Natural killer cell (primary cell): ENCODE measurements at regions not wholly inside any gene's neighbourhood (a gene's known extent, or its start where the extent isn't known, plus 50 kb on each side); places are given as distances from the start of the nearest gene placed in this dataset.

Experiments used
- ATAC-seq, 3 donors: fragments of 150-1000 bp in 2 of 3; fragments of 200-7000 bp in 1 of 3; cut with Tn5 transposase; 1 replicate in 1 of 3; 2 replicates in 2 of 3; pipeline ENCODE4 v1.10.0; 2021; ENCODE audit warnings: mild to moderate bottlenecking in 2 of 3, moderate library complexity in 2 of 3
- DNase-seq, 2 donors: peaks; one replicate each; pipeline versions ENCODE4 v3.0.0 to v3.0.0-alpha.2; 2013 to 2021; ENCODE audit warnings: mixed read lengths in 1 of 2
- H3K27ac ChIP-seq: one replicate; pipeline ENCODE4 v1.5.1; 2013; ENCODE audit warnings: mild to moderate bottlenecking, low read length
- H3K27me3 ChIP-seq: one replicate; pipeline ENCODE4 v1.6.1; 2013; ENCODE audit warnings: low read length; ENCODE audit not compliant: control insufficient read depth, insufficient read depth
- H3K36me3 ChIP-seq: one replicate; pipeline ENCODE4 v1.6.1; 2013; ENCODE audit warnings: low read length; ENCODE audit not compliant: control insufficient read depth, insufficient read depth
- H3K4me1 ChIP-seq: one replicate; pipeline ENCODE4 v1.6.1; 2013; ENCODE audit warnings: low read length; ENCODE audit not compliant: control insufficient read depth, insufficient read depth
- H3K4me3 ChIP-seq: one replicate; pipeline ENCODE4 v1.5.1; 2013; ENCODE audit warnings: low read length
- H3K9me3 ChIP-seq: one replicate; pipeline ENCODE4 v1.6.1; 2013; ENCODE audit warnings: low read length; ENCODE audit not compliant: control insufficient read depth, insufficient read depth
- H3K27ac Mint-ChIP-seq, 2 donors: one replicate each; pipeline ENCODE4 v1.8.0; 2022; ENCODE audit warnings: mild to moderate bottlenecking in 2 of 2, mixed read lengths in 2 of 2, moderate library complexity in 1 of 2
- H3K27me3 Mint-ChIP-seq, 2 donors: one replicate each; pipeline ENCODE4 v1.8.0; 2022; ENCODE audit warnings: low read depth in 2 of 2, mixed read lengths in 2 of 2
- H3K36me3 Mint-ChIP-seq: one replicate; pipeline ENCODE4 v1.8.0; 2022; ENCODE audit warnings: mixed read lengths
- H3K4me1 Mint-ChIP-seq, 2 donors: one replicate each; pipeline ENCODE4 v1.8.0; 2022; ENCODE audit warnings: mixed read lengths in 2 of 2
- H3K4me3 Mint-ChIP-seq: one replicate; pipeline ENCODE4 v1.8.0; 2022; ENCODE audit warnings: mild to moderate bottlenecking, moderate library complexity, mixed read lengths
- H3K9me3 Mint-ChIP-seq, 2 donors: one replicate each; pipeline ENCODE4 v1.8.0; 2022; ENCODE audit warnings: mixed read lengths in 2 of 2
- WGBS: methylation state at CpG from one replicate; pipeline ENCODE4 v1.1.7; 2013; ENCODE audit warnings: missing lambda C conversion rate; ENCODE audit not compliant: insufficient coverage; 5-methylcytosine and 5-hydroxymethylcytosine counted together
- intact Hi-C: fragments of 100-400 bp; cut with micrococcal nuclease; formaldehyde crosslinking; loops from one replicate; pipeline ENCODE4 v1.14.2; 2022
- TF ChIP-seq, protein P1 (sequence below): fragments of 200-600 bp; IDR thresholded peaks from one replicate; pipeline ENCODE4 v1.8.0; 2022; ENCODE audit warnings: antibody characterized with exemption

DNA sequence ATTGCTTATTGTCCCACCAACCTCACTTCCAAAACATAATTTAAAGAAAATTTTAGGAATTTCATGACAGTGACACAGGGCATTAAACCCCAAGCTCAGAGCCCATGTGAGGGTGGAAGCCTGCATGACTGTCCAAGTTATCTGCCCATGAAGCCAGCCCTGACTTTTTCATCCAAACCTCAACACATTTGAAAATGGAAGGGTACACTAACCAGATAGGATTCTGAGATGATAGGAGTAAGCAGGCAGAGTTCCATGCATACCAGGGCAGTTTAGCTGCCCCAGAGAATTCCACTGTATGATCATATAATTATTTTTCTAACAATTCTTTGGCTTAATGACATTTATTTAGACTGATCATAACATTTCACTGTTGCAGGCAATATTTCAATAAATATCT lies 986.0 kb downstream of the TTLL7 start:
- H3K27ac Mint-ChIP-seq: no peak overlapping the region
- H3K4me3 Mint-ChIP-seq: no peak overlapping the region
- intact Hi-C loops: no loop called here
- H3K9me3 ChIP-seq: peaks cover 4% of the 10 kb centered on the region
- peaks cover 7% of the 10 kb centered on the region for H3K36me3 Mint-ChIP-seq
- H3K27ac ChIP-seq: no peak overlapping the region
- TF ChIP-seq, protein P1, sequence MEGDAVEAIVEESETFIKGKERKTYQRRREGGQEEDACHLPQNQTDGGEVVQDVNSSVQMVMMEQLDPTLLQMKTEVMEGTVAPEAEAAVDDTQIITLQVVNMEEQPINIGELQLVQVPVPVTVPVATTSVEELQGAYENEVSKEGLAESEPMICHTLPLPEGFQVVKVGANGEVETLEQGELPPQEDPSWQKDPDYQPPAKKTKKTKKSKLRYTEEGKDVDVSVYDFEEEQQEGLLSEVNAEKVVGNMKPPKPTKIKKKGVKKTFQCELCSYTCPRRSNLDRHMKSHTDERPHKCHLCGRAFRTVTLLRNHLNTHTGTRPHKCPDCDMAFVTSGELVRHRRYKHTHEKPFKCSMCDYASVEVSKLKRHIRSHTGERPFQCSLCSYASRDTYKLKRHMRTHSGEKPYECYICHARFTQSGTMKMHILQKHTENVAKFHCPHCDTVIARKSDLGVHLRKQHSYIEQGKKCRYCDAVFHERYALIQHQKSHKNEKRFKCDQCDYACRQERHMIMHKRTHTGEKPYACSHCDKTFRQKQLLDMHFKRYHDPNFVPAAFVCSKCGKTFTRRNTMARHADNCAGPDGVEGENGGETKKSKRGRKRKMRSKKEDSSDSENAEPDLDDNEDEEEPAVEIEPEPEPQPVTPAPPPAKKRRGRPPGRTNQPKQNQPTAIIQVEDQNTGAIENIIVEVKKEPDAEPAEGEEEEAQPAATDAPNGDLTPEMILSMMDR: no peak
- no peaks in the 10 kb centered on the region for H3K36me3 ChIP-seq
- peaks cover 17 to 18% of the 10 kb centered on the region in 2 donors for H3K9me3 Mint-ChIP-seq
- ATAC-seq (no peak), DNase-seq (no peak)
- H3K4me1 Mint-ChIP-seq: no peaks in the 10 kb centered on the region
- H3K4me3 ChIP-seq: no peak overlapping the region
- H3K27me3 Mint-ChIP-seq: no peaks in the 10 kb centered on the region
- H3K27me3 ChIP-seq: no peaks in the 10 kb centered on the region
- H3K4me1 ChIP-seq: no peaks in the 10 kb centered on the region

GRCh38 chr1:83011265-83011664 lies 987.7 kb downstream of the TTLL7 start:
- no peak overlapping the region for H3K27ac ChIP-seq
- Mint-ChIP-seq H3K4me1 (no peaks in the 10 kb centered on the region), H3K4me3 (no peak overlapping the region), H3K27ac (no peak overlapping the region), H3K9me3 (peaks cover 17 to 18% of the 10 kb centered on the region in 2 donors), H3K36me3 (peaks cover 7% of the 10 kb centered on the region), H3K27me3 (no peaks in the 10 kb centered on the region)
- peaks cover 7% of the 10 kb centered on the region for H3K9me3 ChIP-seq
- no peak overlapping the region for H3K4me3 ChIP-seq
- no peak for DNase-seq
- intact Hi-C loops: no loop called here
- no peaks in the 10 kb centered on the region for H3K27me3 ChIP-seq
- H3K36me3 ChIP-seq: no peaks in the 10 kb centered on the region
- no peak for ATAC-seq
- TF ChIP-seq, protein P1: no peak
- no peaks in the 10 kb centered on the region for H3K4me1 ChIP-seq
- WGBS: 81% methylated on average over 1 of the region's 1 CpG

DNA sequence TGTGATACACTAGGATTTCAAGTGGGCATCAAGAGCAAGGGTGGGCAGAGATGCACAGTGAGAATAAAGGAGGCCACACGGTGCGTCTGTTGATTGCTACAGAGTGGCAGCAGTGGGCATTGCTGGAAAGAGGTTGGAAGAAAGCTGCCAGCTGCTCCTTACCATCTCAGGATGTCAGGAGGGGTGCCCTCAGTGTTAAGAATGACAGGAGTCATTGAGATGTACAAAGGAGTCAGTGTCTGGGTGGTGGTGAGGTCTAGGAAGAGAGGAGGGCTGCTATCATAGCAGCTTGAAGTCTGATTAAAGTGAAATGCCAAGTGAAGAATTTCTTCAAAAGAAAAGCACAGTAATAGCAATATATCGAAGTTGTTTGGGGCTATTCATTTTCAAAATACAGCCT lies 992.7 kb downstream of the TTLL7 start:
- no peaks in the 10 kb centered on the region for H3K27me3 ChIP-seq
- intact Hi-C loops: no loop called here
- WGBS: 97% methylated on average over 2 of the region's 3 CpGs
- H3K9me3 ChIP-seq: peaks cover 3% of the 10 kb centered on the region
- H3K27me3 Mint-ChIP-seq: no peaks in the 10 kb centered on the region
- no peak overlapping the region for H3K4me3 ChIP-seq
- no peak for DNase-seq
- no peak for ATAC-seq
- H3K27ac Mint-ChIP-seq: no peak overlapping the region
- no peaks in the 10 kb centered on the region for H3K4me1 ChIP-seq
- peaks cover 23 to 24% of the 10 kb centered on the region in 2 donors for H3K9me3 Mint-ChIP-seq
- H3K27ac ChIP-seq: no peak overlapping the region
- H3K4me3 Mint-ChIP-seq: no peak overlapping the region
- no peaks in the 10 kb centered on the region for H3K4me1 Mint-ChIP-seq
- TF ChIP-seq, protein P1: no peak
- peaks cover 7% of the 10 kb centered on the region for H3K36me3 Mint-ChIP-seq
- no peaks in the 10 kb centered on the region for H3K36me3 ChIP-seq

DNA sequence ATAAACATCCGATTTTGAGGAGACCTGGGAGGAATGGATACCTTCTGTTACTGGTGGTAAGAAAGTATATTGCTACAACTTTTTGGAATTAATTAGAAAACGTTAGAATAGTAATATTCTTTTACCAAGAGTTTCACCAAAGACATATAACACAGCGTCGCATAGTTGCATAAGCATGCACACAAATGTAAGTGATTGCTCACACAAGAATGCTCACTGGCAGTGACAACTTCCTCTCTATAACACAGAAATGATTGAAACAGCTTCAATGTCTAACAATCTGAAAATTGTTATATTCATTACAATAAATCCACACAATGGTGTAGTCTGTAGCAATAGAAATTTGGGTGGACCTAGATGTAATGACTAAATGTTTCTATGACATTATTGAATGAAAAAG lies 998.6 kb downstream of the TTLL7 start:
- no peak overlapping the region for H3K27ac ChIP-seq
- no peak for ATAC-seq
- 88% methylated on average over 3 of the region's 4 CpGs for WGBS
- TF ChIP-seq, protein P1: no peak
- H3K36me3 ChIP-seq: no peaks in the 10 kb centered on the region
- no peaks in the 10 kb centered on the region for H3K9me3 ChIP-seq
- Mint-ChIP-seq H3K36me3 (no peaks in the 10 kb centered on the region), H3K9me3 (peaks cover 9 to 12% of the 10 kb centered on the region in 2 donors), H3K4me1 (no peaks in the 10 kb centered on the region), H3K4me3 (no peak overlapping the region), H3K27ac (no peak overlapping the region), H3K27me3 (no peaks in the 10 kb centered on the region)
- no peaks in the 10 kb centered on the region for H3K27me3 ChIP-seq
- no peak overlapping the region for H3K4me3 ChIP-seq
- no peak for DNase-seq
- intact Hi-C loops: no loop called here
- no peaks in the 10 kb centered on the region for H3K4me1 ChIP-seq
